Fibroblast of the aortic adventitia (primary cell): ENCODE measurements at regions not wholly inside any gene's neighbourhood (a gene's known extent, or its start where the extent isn't known, plus 50 kb on each side); places are given as distances from the start of the nearest gene placed in this dataset.

ENCODE experiments used
- DNase-seq: peaks from one replicate; pipeline ENCODE4 v3.0.0-alpha.2; 2010; ENCODE audit warnings: low read depth
- H3K4me3 ChIP-seq: 2 replicates; pipeline ENCODE4 v1.5.1; 2011; ENCODE audit warnings: low read depth, mild to moderate bottlenecking, control low read depth, low read length, moderate library complexity
- CTCF ChIP-seq: IDR thresholded peaks from 2 replicates; pipeline ENCODE4 v1.5.1; 2011; ENCODE audit warnings: mild to moderate bottlenecking, low read length, control low read depth, inconsistent platforms; ENCODE audit not compliant: insufficient read depth

GRCh38 chr14:44657696-44658388, 150.8 kb upstream of the FSCB start:
- TF ChIP-seq CTCF, result peak; percentile 51
- DNase-seq, result peak; percentile 67
- no peak overlapping the region for H3K4me3 ChIP-seq

GRCh38 chr14:44657203-44657602, 150.1 kb upstream of the FSCB start:
- DNase-seq, result peak; percentile 31
- no peak for TF ChIP-seq CTCF
- no peak overlapping the region for H3K4me3 ChIP-seq

- no peak overlapping the region for H3K4me3 ChIP-seq
- no peak for DNase-seq
- TF ChIP-seq CTCF, result no peak
Observed at GRCh38 chr14:44654591-44654990, 147.5 kb upstream of the FSCB start.

- H3K4me3 ChIP-seq, result no peak overlapping the region
- no peak for DNase-seq
- TF ChIP-seq CTCF, result no peak
Observed at GRCh38 chr14:44653641-44654040, 146.6 kb upstream of the FSCB start.

- no peak for TF ChIP-seq CTCF
- H3K4me3 ChIP-seq, result no peak overlapping the region
- no peak for DNase-seq
Observed at GRCh38 chr14:44652640-44653039, 145.6 kb upstream of the FSCB start.

GRCh38 chr14:44649061-44649460, 142.0 kb upstream of the FSCB start:
- no peak for DNase-seq
- H3K4me3 ChIP-seq, result no peak overlapping the region
- no peak for TF ChIP-seq CTCF

GRCh38 chr14:44640416-44640815, 133.3 kb upstream of the FSCB start:
- TF ChIP-seq CTCF, result no peak
- H3K4me3 ChIP-seq, result no peak overlapping the region
- DNase-seq, result no peak
